Cardiac muscle cell (in vitro differentiated cells and primary cell): ENCODE measurements at regions not wholly inside any gene's neighbourhood (a gene's known extent, or its start where the extent isn't known, plus 50 kb on each side); places are given as distances from the start of the nearest gene placed in this dataset.

Source experiments
- DNase-seq, 2 donors: peaks; one replicate each; pipeline versions ENCODE4 v3.0.0 to v3.0.0-alpha.2; 2010 to 2017; ENCODE audit warnings: low read depth in 1 of 2, low spot score in 1 of 2
- H3K27ac ChIP-seq: fragments of 200-600 bp; sonication (generic); 2 replicates; pipeline ENCODE4 v1.5.1; 2016
- H3K27me3 ChIP-seq: fragments of 200-600 bp; sonication (generic); 2 replicates; pipeline ENCODE4 v1.6.0; 2016; ENCODE audit warnings: control low read depth
- H3K36me3 ChIP-seq: fragments of 200-600 bp; sonication (generic); 2 replicates; pipeline ENCODE4 v1.5.1; 2016; ENCODE audit warnings: control low read depth
- H3K4me1 ChIP-seq: fragments of 200-600 bp; sonication (generic); 2 replicates; pipeline ENCODE4 v1.8.1; 2017; ENCODE audit warnings: low read depth, mild to moderate bottlenecking, mixed run types
- H3K4me3 ChIP-seq: fragments of 200-600 bp; sonication (generic); 2 replicates; pipeline ENCODE4 v1.5.1; 2016; ENCODE audit warnings: mild to moderate bottlenecking
- H3K9me3 ChIP-seq: fragments of 200-600 bp; sonication (generic); 2 replicates; pipeline ENCODE4 v1.5.1; 2017; ENCODE audit warnings: low read depth, mild to moderate bottlenecking, control low read depth
- CTCF ChIP-seq: IDR thresholded peaks from 2 replicates; pipeline ENCODE4 v1.5.1; 2012; ENCODE audit warnings: low read depth, mild to moderate bottlenecking, low read length

GRCh38 chr13:99724633-99725517 lies 223.6 kb downstream of the TM9SF2 start:
- H3K27ac ChIP-seq = no peak overlapping the region
- H3K4me3 ChIP-seq = no peak overlapping the region
- no peaks in the 10 kb centered on the region for H3K9me3 ChIP-seq
- no peak for DNase-seq
- H3K4me1 ChIP-seq = peaks cover 7% of the 10 kb centered on the region
- H3K36me3 ChIP-seq = no peaks in the 10 kb centered on the region
- TF ChIP-seq CTCF = no peak
- H3K27me3 ChIP-seq = no peaks in the 10 kb centered on the region

GRCh38 chr13:99723878-99724277 lies 222.6 kb downstream of the TM9SF2 start:
- no peaks in the 10 kb centered on the region for H3K27me3 ChIP-seq
- H3K36me3 ChIP-seq = no peaks in the 10 kb centered on the region
- no peak overlapping the region for H3K4me3 ChIP-seq
- peaks cover 7% of the 10 kb centered on the region for H3K4me1 ChIP-seq
- no peak for DNase-seq
- H3K9me3 ChIP-seq = no peaks in the 10 kb centered on the region
- no peak overlapping the region for H3K27ac ChIP-seq
- no peak for TF ChIP-seq CTCF

- Histone ChIP-seq H3K27me3 (no peaks in the 10 kb centered on the region), H3K9me3 (no peaks in the 10 kb centered on the region), H3K4me3 (no peak overlapping the region), H3K27ac (no peak overlapping the region), H3K36me3 (no peaks in the 10 kb centered on the region), H3K4me1 (peaks cover 7% of the 10 kb centered on the region)
- DNase-seq = no peak
- TF ChIP-seq CTCF = no peak
These were observed 221.7 kb downstream of the TM9SF2 start for GRCh38 chr13:99722931-99723330.

- no peak overlapping the region for H3K4me3 ChIP-seq
- peaks cover 7% of the 10 kb centered on the region for H3K4me1 ChIP-seq
- peak overlapping the region; percentile 41 for H3K27ac ChIP-seq
- TF ChIP-seq CTCF = no peak
- no peaks in the 10 kb centered on the region for H3K27me3 ChIP-seq
- H3K9me3 ChIP-seq = no peaks in the 10 kb centered on the region
- no peak for DNase-seq
- no peaks in the 10 kb centered on the region for H3K36me3 ChIP-seq
These were observed 221.1 kb downstream of the TM9SF2 start for GRCh38 chr13:99722338-99722818.

- no peak for DNase-seq
- H3K27ac ChIP-seq = peak overlapping the region; percentile 41
These were observed 220.5 kb downstream of the TM9SF2 start for GRCh38 chr13:99721606-99722337.

More at GRCh38 chr13:99721606-99722337, 220.5 kb downstream of the TM9SF2 start:
- Histone ChIP-seq H3K9me3 (no peaks in the 10 kb centered on the region), H3K4me1 (peaks cover 7% of the 10 kb centered on the region), H3K4me3 (no peak overlapping the region), H3K27me3 (no peaks in the 10 kb centered on the region), H3K36me3 (no peaks in the 10 kb centered on the region)
- no peak for TF ChIP-seq CTCF
